SK-N-SH treated with all-trans-retinoic acid at 6 μM for 48 hours (cell line): ENCODE measurements at regions not wholly inside any gene's neighbourhood (a gene's known extent, or its start where the extent isn't known, plus 50 kb on each side); places are given as distances from the start of the nearest gene placed in this dataset.
A peak's percentile ranks its signal among the peaks of the same experiment; 100 is the strongest.

Source experiments
- ATAC-seq: fragments of 200-7000 bp; cut with Tn5 transposase; 3 replicates; pipeline ENCODE4 v1.9.1; 2020; ENCODE audit warnings: mild to moderate bottlenecking, moderate library complexity
- ARNTL ChIP-seq: fragments of 450-650 bp; formaldehyde crosslinking; IDR thresholded peaks from 2 replicates; pipeline ENCODE4 v1.5.0; 2020; ENCODE audit warnings: low read depth, mild to moderate bottlenecking, moderate library complexity, borderline replicate concordance
- BACH2 ChIP-seq: fragments of 250-450 bp; sonication (Bioruptor Pico); IDR thresholded peaks from 2 replicates; pipeline ENCODE4 v1.9.0; 2021; ENCODE audit warnings: mild to moderate bottlenecking, borderline replicate concordance
- CSDC2 ChIP-seq: fragments of 250-450 bp; sonication (Bioruptor Pico); IDR thresholded peaks from 2 replicates; pipeline ENCODE4 v1.5.0; 2020; ENCODE audit warnings: mild to moderate bottlenecking, moderate library complexity
- GLIS3 ChIP-seq: fragments of 250-450 bp; sonication (Bioruptor Pico); IDR thresholded peaks from 2 replicates; pipeline ENCODE4 v1.5.0; 2020; ENCODE audit warnings: mild to moderate bottlenecking, moderate library complexity
- PPARA ChIP-seq: fragments of 250-450 bp; sonication (Bioruptor Pico); IDR thresholded peaks from 2 replicates; pipeline ENCODE4 v1.5.0; 2020; ENCODE audit warnings: mild to moderate bottlenecking, borderline replicate concordance
- RARB ChIP-seq: fragments of 250-450 bp; sonication (Bioruptor Pico); IDR thresholded peaks from 2 replicates; pipeline ENCODE4 v1.8.0; 2021; ENCODE audit warnings: mild to moderate bottlenecking, moderate library complexity
- ZC3H10 ChIP-seq: fragments of 250-450 bp; sonication (Bioruptor Pico); IDR thresholded peaks from 2 replicates; pipeline ENCODE4 v1.5.1; 2021; ENCODE audit warnings: mild to moderate bottlenecking, moderate library complexity
- ZFP3 ChIP-seq: fragments of 250-450 bp; sonication (Bioruptor Pico); IDR thresholded peaks from 2 replicates; pipeline ENCODE4 v1.5.0; 2020; ENCODE audit warnings: mild to moderate bottlenecking, moderate library complexity
- ZFP30 ChIP-seq: fragments of 450-650 bp; formaldehyde crosslinking; IDR thresholded peaks from 2 replicates; pipeline ENCODE4 v1.5.0; 2022; ENCODE audit warnings: mild to moderate bottlenecking, moderate library complexity
- ZNF565 ChIP-seq: fragments of 450-650 bp; formaldehyde crosslinking; conservative IDR thresholded peaks from 2 replicates; pipeline ENCODE4 v1.5.0; 2020; ENCODE audit warnings: low read depth, mild to moderate bottlenecking, moderate library complexity
- ZNF70 ChIP-seq: fragments of 450-650 bp; formaldehyde crosslinking; IDR thresholded peaks from 2 replicates; pipeline ENCODE4 v1.5.0; 2020; ENCODE audit warnings: mild to moderate bottlenecking, moderate library complexity
- ZNF8 ChIP-seq: fragments of 450-650 bp; formaldehyde crosslinking; IDR thresholded peaks from 2 replicates; pipeline ENCODE4 v1.5.0; 2020; ENCODE audit warnings: mild to moderate bottlenecking, moderate library complexity
- TF ChIP-seq, protein P1 (sequence below): fragments of 250-450 bp; sonication (Bioruptor Pico); IDR thresholded peaks from 2 replicates; pipeline ENCODE4 v1.8.0; 2020; ENCODE audit warnings: mild to moderate bottlenecking, moderate library complexity, borderline replicate concordance
- TF ChIP-seq, protein P2 (sequence below): fragments of 250-450 bp; sonication (Bioruptor Pico); IDR thresholded peaks from 2 replicates; pipeline ENCODE4 v1.5.0; 2020; ENCODE audit warnings: mild to moderate bottlenecking, moderate library complexity
- TF ChIP-seq, protein P3 (sequence below): fragments of 250-450 bp; sonication (Bioruptor Pico); IDR thresholded peaks from 2 replicates; pipeline ENCODE4 v1.8.0; 2021; ENCODE audit warnings: low read depth, mild to moderate bottlenecking, moderate library complexity, borderline replicate concordance
- TF ChIP-seq, protein P4 (sequence below): fragments of 250-450 bp; sonication (Bioruptor Pico); IDR thresholded peaks from 2 replicates; pipeline ENCODE4 v1.5.1; 2020; ENCODE audit warnings: low read depth, mild to moderate bottlenecking, moderate library complexity
- TF ChIP-seq, protein P5 (sequence below): fragments of 250-450 bp; sonication (Bioruptor Pico); IDR thresholded peaks from 2 replicates; pipeline ENCODE4 v1.5.1; 2021; ENCODE audit warnings: mild to moderate bottlenecking, moderate library complexity

DNA sequence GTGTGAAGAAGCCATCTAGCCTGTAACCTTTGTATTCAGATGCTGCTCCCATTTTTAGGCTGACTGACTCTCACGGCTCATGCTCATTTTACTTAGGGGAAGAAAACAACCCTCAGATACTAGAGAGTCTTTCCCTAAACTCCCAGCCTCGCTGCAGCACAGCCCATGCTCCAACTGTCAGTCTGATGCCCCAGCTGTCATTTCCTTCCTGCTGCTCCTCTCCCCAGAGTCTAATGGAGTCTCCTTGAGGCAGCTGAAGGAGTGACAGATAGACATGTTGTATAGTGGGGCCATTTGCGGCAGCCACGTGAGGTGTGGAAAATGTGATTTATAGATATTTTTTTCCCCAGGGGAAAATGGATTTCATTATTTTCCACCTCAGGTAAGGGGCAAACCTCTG lies 59.2 kb upstream of the OLFM4 start:
- no peak for TF ChIP-seq ZNF70 (CRISPR knock-in tag)
- no peak for TF ChIP-seq CSDC2 (CRISPR knock-in tag)
- TF ChIP-seq ZNF8, result no peak
- TF ChIP-seq ZC3H10 (CRISPR knock-in tag), result no peak
- TF ChIP-seq, protein P1, sequence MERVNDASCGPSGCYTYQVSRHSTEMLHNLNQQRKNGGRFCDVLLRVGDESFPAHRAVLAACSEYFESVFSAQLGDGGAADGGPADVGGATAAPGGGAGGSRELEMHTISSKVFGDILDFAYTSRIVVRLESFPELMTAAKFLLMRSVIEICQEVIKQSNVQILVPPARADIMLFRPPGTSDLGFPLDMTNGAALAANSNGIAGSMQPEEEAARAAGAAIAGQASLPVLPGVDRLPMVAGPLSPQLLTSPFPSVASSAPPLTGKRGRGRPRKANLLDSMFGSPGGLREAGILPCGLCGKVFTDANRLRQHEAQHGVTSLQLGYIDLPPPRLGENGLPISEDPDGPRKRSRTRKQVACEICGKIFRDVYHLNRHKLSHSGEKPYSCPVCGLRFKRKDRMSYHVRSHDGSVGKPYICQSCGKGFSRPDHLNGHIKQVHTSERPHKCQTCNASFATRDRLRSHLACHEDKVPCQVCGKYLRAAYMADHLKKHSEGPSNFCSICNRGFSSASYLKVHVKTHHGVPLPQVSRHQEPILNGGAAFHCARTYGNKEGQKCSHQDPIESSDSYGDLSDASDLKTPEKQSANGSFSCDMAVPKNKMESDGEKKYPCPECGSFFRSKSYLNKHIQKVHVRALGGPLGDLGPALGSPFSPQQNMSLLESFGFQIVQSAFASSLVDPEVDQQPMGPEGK (CRISPR knock-in tag), result no peak
- TF ChIP-seq, protein P2, sequence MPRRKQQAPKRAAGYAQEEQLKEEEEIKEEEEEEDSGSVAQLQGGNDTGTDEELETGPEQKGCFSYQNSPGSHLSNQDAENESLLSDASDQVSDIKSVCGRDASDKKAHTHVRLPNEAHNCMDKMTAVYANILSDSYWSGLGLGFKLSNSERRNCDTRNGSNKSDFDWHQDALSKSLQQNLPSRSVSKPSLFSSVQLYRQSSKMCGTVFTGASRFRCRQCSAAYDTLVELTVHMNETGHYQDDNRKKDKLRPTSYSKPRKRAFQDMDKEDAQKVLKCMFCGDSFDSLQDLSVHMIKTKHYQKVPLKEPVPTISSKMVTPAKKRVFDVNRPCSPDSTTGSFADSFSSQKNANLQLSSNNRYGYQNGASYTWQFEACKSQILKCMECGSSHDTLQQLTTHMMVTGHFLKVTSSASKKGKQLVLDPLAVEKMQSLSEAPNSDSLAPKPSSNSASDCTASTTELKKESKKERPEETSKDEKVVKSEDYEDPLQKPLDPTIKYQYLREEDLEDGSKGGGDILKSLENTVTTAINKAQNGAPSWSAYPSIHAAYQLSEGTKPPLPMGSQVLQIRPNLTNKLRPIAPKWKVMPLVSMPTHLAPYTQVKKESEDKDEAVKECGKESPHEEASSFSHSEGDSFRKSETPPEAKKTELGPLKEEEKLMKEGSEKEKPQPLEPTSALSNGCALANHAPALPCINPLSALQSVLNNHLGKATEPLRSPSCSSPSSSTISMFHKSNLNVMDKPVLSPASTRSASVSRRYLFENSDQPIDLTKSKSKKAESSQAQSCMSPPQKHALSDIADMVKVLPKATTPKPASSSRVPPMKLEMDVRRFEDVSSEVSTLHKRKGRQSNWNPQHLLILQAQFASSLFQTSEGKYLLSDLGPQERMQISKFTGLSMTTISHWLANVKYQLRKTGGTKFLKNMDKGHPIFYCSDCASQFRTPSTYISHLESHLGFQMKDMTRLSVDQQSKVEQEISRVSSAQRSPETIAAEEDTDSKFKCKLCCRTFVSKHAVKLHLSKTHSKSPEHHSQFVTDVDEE (CRISPR knock-in tag), result no peak
- TF ChIP-seq ZFP30 (CRISPR knock-in tag), result no peak
- no peak for TF ChIP-seq ARNTL (CRISPR knock-in tag)
- TF ChIP-seq, protein P3, sequence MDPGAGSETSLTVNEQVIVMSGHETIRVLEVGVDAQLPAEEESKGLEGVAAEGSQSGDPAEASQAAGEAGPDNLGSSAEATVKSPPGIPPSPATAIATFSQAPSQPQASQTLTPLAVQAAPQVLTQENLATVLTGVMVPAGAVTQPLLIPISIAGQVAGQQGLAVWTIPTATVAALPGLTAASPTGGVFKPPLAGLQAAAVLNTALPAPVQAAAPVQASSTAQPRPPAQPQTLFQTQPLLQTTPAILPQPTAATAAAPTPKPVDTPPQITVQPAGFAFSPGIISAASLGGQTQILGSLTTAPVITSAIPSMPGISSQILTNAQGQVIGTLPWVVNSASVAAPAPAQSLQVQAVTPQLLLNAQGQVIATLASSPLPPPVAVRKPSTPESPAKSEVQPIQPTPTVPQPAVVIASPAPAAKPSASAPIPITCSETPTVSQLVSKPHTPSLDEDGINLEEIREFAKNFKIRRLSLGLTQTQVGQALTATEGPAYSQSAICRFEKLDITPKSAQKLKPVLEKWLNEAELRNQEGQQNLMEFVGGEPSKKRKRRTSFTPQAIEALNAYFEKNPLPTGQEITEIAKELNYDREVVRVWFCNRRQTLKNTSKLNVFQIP, result no peak
- TF ChIP-seq, all 23 proteins: peak for 0
- no peak for ATAC-seq

DNA sequence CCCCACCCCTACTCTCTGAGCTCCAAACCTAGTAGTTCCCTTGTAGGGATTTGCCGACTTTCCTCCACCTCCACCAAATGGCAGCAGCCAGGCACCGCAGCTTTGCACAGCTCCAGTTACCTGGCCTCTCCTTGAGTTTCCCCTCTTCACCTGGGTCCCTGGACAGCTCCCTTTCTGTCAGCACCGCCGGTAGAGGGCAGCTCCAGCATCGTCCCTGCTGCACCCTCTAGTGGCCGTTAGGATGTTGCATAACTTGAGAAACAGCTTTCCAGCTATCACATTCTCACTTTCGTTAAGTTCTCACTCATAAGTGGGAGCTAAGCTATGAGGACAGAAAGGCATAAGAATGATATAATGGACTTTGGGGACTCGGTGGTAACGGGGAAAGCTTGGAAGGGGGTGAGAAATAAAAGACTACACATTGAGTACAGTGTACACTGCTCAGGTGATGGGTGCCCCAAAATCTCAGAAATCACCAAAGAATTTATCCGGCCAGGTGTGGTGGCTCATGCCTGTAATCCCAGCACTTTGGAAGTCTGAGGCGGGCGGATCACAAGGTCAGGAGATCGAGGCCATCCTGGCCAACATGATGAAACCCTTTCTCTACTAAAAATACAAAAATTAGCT lies 60.4 kb upstream of the OLFM4 start:
- TF ChIP-seq, protein P4, sequence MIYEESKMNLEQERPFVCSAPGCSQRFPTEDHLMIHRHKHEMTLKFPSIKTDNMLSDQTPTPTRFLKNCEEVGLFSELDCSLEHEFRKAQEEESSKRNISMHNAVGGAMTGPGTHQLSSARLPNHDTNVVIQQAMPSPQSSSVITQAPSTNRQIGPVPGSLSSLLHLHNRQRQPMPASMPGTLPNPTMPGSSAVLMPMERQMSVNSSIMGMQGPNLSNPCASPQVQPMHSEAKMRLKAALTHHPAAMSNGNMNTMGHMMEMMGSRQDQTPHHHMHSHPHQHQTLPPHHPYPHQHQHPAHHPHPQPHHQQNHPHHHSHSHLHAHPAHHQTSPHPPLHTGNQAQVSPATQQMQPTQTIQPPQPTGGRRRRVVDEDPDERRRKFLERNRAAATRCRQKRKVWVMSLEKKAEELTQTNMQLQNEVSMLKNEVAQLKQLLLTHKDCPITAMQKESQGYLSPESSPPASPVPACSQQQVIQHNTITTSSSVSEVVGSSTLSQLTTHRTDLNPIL, result no peak
- no peak for TF ChIP-seq PPARA (CRISPR knock-in tag)
- no peak for TF ChIP-seq RARB (CRISPR knock-in tag)
- TF ChIP-seq CSDC2 (CRISPR knock-in tag), result peak; percentile 80; the same call in 1 of the 2 replicates
- TF ChIP-seq BACH2 (CRISPR knock-in tag), result no peak
- TF ChIP-seq ZC3H10 (CRISPR knock-in tag), result no peak
- TF ChIP-seq ZNF8, result no peak
- TF ChIP-seq, all 23 proteins: peak for 1
- ATAC-seq, result peak; percentile 97

DNA sequence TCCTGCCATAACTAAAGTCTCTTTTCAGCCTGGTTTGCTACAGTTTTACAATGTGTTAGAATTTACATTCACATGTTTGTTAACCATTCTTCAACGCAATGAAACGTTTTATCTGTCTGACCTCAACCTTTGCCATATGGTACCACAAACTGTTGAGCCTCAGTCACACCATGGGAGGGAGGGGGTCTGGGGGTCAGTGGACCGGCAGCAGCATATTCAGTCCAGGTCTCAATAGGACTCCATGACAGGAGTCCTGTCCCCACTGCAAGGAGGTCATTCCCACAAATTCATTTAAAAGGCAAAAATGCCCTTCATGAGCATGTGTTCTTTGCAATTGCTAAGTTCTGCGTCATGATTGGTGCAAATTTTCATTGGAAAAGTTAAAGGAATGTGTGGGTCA lies 66.6 kb upstream of the OLFM4 start:
- ATAC-seq, result no peak
- TF ChIP-seq, protein P2 (CRISPR knock-in tag), result no peak
- no peak for TF ChIP-seq ZC3H10 (CRISPR knock-in tag)
- TF ChIP-seq, protein P3, result no peak
- TF ChIP-seq, protein P5, sequence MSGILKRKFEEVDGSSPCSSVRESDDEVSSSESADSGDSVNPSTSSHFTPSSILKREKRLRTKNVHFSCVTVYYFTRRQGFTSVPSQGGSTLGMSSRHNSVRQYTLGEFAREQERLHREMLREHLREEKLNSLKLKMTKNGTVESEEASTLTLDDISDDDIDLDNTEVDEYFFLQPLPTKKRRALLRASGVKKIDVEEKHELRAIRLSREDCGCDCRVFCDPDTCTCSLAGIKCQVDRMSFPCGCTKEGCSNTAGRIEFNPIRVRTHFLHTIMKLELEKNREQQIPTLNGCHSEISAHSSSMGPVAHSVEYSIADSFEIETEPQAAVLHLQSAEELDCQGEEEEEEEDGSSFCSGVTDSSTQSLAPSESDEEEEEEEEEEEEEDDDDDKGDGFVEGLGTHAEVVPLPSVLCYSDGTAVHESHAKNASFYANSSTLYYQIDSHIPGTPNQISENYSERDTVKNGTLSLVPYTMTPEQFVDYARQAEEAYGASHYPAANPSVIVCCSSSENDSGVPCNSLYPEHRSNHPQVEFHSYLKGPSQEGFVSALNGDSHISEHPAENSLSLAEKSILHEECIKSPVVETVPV (CRISPR knock-in tag), result no peak
- TF ChIP-seq ZFP3 (CRISPR knock-in tag), result no peak
- TF ChIP-seq PPARA (CRISPR knock-in tag), result no peak
- no peak for TF ChIP-seq ZNF8
- TF ChIP-seq ARNTL (CRISPR knock-in tag), result no peak
- TF ChIP-seq BACH2 (CRISPR knock-in tag), result no peak
- TF ChIP-seq GLIS3 (CRISPR knock-in tag), result no peak
- no peak for TF ChIP-seq ZNF565
- no peak for TF ChIP-seq ZNF70 (CRISPR knock-in tag)
- TF ChIP-seq RARB (CRISPR knock-in tag), result no peak
